ENCODE measurements at regions not wholly inside any gene's neighbourhood (a gene's known extent, or its start where the extent isn't known, plus 50 kb on each side); places are given as distances from the start of the nearest gene placed in this dataset.

DNA sequence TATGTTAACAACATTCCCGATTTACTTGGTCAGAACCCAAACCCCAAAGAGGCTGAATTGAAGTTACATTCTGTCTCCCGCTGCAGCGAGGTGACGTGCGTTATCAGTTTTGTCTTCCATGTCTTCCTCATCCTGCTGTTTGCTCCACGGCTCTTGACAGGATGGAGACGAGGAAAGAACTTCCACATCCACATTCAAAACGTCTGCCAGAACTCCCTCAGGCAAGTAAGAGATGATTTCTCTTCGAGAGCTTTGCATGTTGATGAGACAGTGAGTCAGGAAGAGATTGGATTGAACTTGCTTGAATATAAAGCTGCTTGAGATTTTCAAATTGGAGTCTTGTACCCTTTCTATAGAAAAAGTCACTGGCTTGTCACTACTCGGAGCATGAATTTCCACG, 242.6 kb downstream of the AUH start:
- no peak overlapping the region for H3K27ac ChIP-seq (ENCODE audit: low read depth)
- H3K27ac Mint-ChIP-seq, result no peak overlapping the region

More for the DNA sequence above, 242.6 kb downstream of the AUH start:
- H3K79me2 ChIP-seq (replicated peaks; ENCODE audit: insufficient read depth), result no peaks in the 10 kb centered on the region
- Mint-ChIP-seq H3K27me3 (ENCODE audit: insufficient read depth, low read depth, poor library complexity) (no peaks in the 10 kb centered on the region), H3K36me3 (ENCODE audit: low read depth) (peaks cover 7% of the 10 kb centered on the region; the same call in 2 of the 3 replicates), H3K4me3 (no peak overlapping the region), H3K9me3 (peaks cover 17% of the 10 kb centered on the region), H3K4me1 (peaks cover 24% of the 10 kb centered on the region)
- DNase-seq (ENCODE audit: low spot score) (peak; percentile 9), ATAC-seq (no peak)
- H3K9me2 ChIP-seq (ENCODE audit: insufficient read depth), result no peaks in the 10 kb centered on the region
- no peak overlapping the region for H3K4me3 ChIP-seq
- no peaks in the 10 kb centered on the region for H3K36me3 ChIP-seq (ENCODE audit: insufficient read depth)
- H3K4me2 ChIP-seq, result peak overlapping the region; percentile 60
- TF ChIP-seq ZNF114 (CRISPR knock-in tag; IDR thresholded peaks at IDR 0.05) (no peak), NANOG (IDR thresholded peaks at IDR 0.05; ENCODE audit: borderline replicate concordance) (no peak), EZH2phosphoT487 (IDR thresholded peaks at IDR 0.05; ENCODE audit: unreplicated experiment) (no peak), JUNB (IDR thresholded peaks at IDR 0.05; ENCODE audit: unreplicated experiment) (no peak), EZH2 (IDR thresholded peaks at IDR 0.05; ENCODE audit: low read depth, unreplicated experiment) (no peak), STAT1 (IDR thresholded peaks at IDR 0.05; ENCODE audit: unreplicated experiment) (no peak)
- TF ChIP-seq, protein P1, sequence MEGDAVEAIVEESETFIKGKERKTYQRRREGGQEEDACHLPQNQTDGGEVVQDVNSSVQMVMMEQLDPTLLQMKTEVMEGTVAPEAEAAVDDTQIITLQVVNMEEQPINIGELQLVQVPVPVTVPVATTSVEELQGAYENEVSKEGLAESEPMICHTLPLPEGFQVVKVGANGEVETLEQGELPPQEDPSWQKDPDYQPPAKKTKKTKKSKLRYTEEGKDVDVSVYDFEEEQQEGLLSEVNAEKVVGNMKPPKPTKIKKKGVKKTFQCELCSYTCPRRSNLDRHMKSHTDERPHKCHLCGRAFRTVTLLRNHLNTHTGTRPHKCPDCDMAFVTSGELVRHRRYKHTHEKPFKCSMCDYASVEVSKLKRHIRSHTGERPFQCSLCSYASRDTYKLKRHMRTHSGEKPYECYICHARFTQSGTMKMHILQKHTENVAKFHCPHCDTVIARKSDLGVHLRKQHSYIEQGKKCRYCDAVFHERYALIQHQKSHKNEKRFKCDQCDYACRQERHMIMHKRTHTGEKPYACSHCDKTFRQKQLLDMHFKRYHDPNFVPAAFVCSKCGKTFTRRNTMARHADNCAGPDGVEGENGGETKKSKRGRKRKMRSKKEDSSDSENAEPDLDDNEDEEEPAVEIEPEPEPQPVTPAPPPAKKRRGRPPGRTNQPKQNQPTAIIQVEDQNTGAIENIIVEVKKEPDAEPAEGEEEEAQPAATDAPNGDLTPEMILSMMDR (conservative IDR thresholded peaks at IDR 0.05; ENCODE audit: low read depth in 2 of 2), result no peak
- TF ChIP-seq, protein P2, sequence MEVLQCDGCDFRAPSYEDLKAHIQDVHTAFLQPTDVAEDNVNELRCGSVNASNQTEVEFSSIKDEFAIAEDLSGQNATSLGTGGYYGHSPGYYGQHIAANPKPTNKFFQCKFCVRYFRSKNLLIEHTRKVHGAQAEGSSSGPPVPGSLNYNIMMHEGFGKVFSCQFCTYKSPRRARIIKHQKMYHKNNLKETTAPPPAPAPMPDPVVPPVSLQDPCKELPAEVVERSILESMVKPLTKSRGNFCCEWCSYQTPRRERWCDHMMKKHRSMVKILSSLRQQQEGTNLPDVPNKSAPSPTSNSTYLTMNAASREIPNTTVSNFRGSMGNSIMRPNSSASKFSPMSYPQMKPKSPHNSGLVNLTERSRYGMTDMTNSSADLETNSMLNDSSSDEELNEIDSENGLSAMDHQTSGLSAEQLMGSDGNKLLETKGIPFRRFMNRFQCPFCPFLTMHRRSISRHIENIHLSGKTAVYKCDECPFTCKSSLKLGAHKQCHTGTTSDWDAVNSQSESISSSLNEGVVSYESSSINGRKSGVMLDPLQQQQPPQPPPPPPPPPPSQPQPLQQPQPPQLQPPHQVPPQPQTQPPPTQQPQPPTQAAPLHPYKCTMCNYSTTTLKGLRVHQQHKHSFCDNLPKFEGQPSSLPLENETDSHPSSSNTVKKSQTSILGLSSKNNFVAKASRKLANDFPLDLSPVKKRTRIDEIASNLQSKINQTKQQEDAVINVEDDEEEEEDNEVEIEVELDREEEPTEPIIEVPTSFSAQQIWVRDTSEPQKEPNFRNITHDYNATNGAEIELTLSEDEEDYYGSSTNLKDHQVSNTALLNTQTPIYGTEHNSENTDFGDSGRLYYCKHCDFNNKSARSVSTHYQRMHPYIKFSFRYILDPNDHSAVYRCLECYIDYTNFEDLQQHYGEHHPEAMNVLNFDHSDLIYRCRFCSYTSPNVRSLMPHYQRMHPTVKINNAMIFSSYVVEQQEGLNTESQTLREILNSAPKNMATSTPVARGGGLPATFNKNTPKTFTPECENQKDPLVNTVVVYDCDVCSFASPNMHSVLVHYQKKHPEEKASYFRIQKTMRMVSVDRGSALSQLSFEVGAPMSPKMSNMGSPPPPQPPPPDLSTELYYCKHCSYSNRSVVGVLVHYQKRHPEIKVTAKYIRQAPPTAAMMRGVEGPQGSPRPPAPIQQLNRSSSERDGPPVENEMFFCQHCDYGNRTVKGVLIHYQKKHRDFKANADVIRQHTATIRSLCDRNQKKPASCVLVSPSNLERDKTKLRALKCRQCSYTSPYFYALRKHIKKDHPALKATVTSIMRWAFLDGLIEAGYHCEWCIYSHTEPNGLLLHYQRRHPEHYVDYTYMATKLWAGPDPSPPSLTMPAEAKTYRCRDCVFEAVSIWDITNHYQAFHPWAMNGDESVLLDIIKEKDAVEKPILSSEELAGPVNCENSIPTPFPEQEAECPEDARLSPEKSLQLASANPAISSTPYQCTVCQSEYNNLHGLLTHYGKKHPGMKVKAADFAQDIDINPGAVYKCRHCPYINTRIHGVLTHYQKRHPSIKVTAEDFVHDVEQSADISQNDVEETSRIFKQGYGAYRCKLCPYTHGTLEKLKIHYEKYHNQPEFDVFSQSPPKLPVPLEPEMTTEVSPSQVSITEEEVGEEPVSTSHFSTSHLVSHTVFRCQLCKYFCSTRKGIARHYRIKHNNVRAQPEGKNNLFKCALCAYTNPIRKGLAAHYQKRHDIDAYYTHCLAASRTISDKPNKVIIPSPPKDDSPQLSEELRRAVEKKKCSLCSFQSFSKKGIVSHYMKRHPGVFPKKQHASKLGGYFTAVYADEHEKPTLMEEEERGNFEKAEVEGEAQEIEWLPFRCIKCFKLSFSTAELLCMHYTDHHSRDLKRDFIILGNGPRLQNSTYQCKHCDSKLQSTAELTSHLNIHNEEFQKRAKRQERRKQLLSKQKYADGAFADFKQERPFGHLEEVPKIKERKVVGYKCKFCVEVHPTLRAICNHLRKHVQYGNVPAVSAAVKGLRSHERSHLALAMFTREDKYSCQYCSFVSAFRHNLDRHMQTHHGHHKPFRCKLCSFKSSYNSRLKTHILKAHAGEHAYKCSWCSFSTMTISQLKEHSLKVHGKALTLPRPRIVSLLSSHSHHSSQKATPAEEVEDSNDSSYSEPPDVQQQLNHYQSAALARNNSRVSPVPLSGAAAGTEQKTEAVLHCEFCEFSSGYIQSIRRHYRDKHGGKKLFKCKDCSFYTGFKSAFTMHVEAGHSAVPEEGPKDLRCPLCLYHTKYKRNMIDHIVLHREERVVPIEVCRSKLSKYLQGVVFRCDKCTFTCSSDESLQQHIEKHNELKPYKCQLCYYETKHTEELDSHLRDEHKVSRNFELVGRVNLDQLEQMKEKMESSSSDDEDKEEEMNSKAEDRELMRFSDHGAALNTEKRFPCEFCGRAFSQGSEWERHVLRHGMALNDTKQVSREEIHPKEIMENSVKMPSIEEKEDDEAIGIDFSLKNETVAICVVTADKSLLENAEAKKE (CRISPR knock-in tag; IDR thresholded peaks at IDR 0.05), result no peak
- H3K4me1 ChIP-seq (ENCODE audit: insufficient read depth), result peaks cover 18% of the 10 kb centered on the region
- no peaks in the 10 kb centered on the region for H3K27me3 ChIP-seq (ENCODE audit: insufficient read depth)
- no peaks in the 10 kb centered on the region for H4K20me1 ChIP-seq (replicated peaks; ENCODE audit: insufficient read depth)
- no peak overlapping the region for H2AFZ ChIP-seq
- no peaks in the 10 kb centered on the region for H3F3A ChIP-seq (replicated peaks; ENCODE audit: low read depth)
